Neural cell (in vitro differentiated cells): ENCODE measurements at regions not wholly inside any gene's neighbourhood (a gene's known extent, or its start where the extent isn't known, plus 50 kb on each side); places are given as distances from the start of the nearest gene placed in this dataset.

ENCODE experiments used
- H2AFZ ChIP-seq: fragments of 200-600, 300-800 bp; sonication (generic), shearing (Covaris generic); 2 replicates; pipeline ENCODE4 v1.6.0; 2014; ENCODE audit warnings: low read depth, mild to moderate bottlenecking, antibody characterized with exemption, low read length, moderate library complexity
- H3F3A ChIP-seq: fragments of 200-600 bp; shearing (Covaris generic); 2 replicates; pipeline ENCODE4 v1.6.1; 2016; ENCODE audit warnings: mild to moderate bottlenecking, moderate library complexity, mixed read lengths, antibody characterized with exemption, low read length; ENCODE audit not compliant: insufficient read depth, poor library complexity, severe bottlenecking
- H3K27ac ChIP-seq: fragments of 200-600, 300-800 bp; sonication (generic), shearing (Covaris generic); 2 replicates; pipeline ENCODE4 v1.5.1; 2014; ENCODE audit warnings: mild to moderate bottlenecking, low read length, moderate library complexity
- H3K27me3 ChIP-seq: fragments of 300-800, 200-600 bp; sonication (generic), shearing (Covaris generic); 2 replicates; pipeline ENCODE4 v1.6.0; 2014; ENCODE audit warnings: mild to moderate bottlenecking, low read depth, low read length, moderate library complexity; ENCODE audit not compliant: insufficient read depth
- H3K36me3 ChIP-seq: fragments of 300-800, 200-600 bp; sonication (generic), shearing (Covaris generic); 2 replicates; pipeline ENCODE4 v1.5.1; 2014; ENCODE audit warnings: mild to moderate bottlenecking, antibody characterized with exemption, low read length, moderate library complexity; ENCODE audit not compliant: insufficient read depth
- H3K4me2 ChIP-seq: fragments of 300-800, 200-600 bp; sonication (generic), shearing (Covaris generic); 2 replicates; pipeline ENCODE4 v1.6.0; 2014; ENCODE audit warnings: mild to moderate bottlenecking, low read length
- H3K4me3 ChIP-seq: fragments of 300-800, 200-600 bp; sonication (generic), shearing (Covaris generic); 2 replicates; pipeline ENCODE4 v1.5.1; 2014; ENCODE audit warnings: mild to moderate bottlenecking, low read length, moderate library complexity
- H3K79me2 ChIP-seq: fragments of 200-600 bp; shearing (Covaris generic); replicated peaks from 2 replicates; pipeline ENCODE4 v1.6.0; 2014; ENCODE audit warnings: mild to moderate bottlenecking, low read length, moderate library complexity; ENCODE audit not compliant: insufficient read depth
- H3K9ac ChIP-seq: fragments of 300-800, 200-600 bp; sonication (generic), shearing (Covaris generic); 2 replicates; pipeline ENCODE4 v1.6.1; 2016; ENCODE audit warnings: mild to moderate bottlenecking, low read length, mixed read lengths
- H3K9me2 ChIP-seq: fragments of 200-600 bp; shearing (Covaris generic); 2 replicates; pipeline ENCODE4 v1.6.1; 2016; ENCODE audit warnings: mild to moderate bottlenecking, low read length, mixed read lengths; ENCODE audit not compliant: insufficient read depth
- H3K9me3 ChIP-seq: fragments of 200-600, 300-800 bp; sonication (generic), shearing (Covaris generic); 2 replicates; pipeline ENCODE4 v1.6.1; 2016; ENCODE audit warnings: mild to moderate bottlenecking, mixed run types, low read length, moderate library complexity, mixed read lengths
- H4K20me1 ChIP-seq: fragments of 200-600 bp; shearing (Covaris generic); 2 replicates; pipeline ENCODE4 v1.6.1; 2016; ENCODE audit warnings: mild to moderate bottlenecking, mixed run types; ENCODE audit not compliant: insufficient read depth
- CTCF ChIP-seq: fragments of 450-650 bp; IDR thresholded peaks from 2 replicates; pipeline ENCODE4 v1.5.1; 2014; ENCODE audit warnings: antibody characterized with exemption, mild to moderate bottlenecking, moderate library complexity; ENCODE audit not compliant: poor library complexity, severe bottlenecking
- EP300 ChIP-seq: fragments of 450-650 bp; conservative IDR thresholded peaks from 2 replicates; pipeline ENCODE4 v1.6.1; 2014; ENCODE audit warnings: antibody characterized with exemption, mild to moderate bottlenecking, moderate library complexity; ENCODE audit not compliant: poor library complexity, severe bottlenecking
- EZH2 ChIP-seq: fragments of 200-600, 300-800 bp; shearing (Covaris generic), sonication (generic); IDR thresholded peaks from 2 replicates; pipeline ENCODE4 v1.6.1; 2014; ENCODE audit warnings: antibody characterized with exemption, low read length, borderline replicate concordance, mild to moderate bottlenecking; ENCODE audit not compliant: insufficient read depth, poor library complexity, severe bottlenecking
- MXI1 ChIP-seq: fragments of 450-650 bp; conservative IDR thresholded peaks from 2 replicates; pipeline ENCODE4 v1.6.1; 2014; ENCODE audit warnings: antibody characterized with exemption, mild to moderate bottlenecking; ENCODE audit not compliant: poor library complexity, severe bottlenecking
- POLR2AphosphoS5 ChIP-seq: IDR thresholded peaks from 2 replicates; pipeline ENCODE4 v1.6.1; 2012
- RAD21 ChIP-seq: fragments of 450-650 bp; conservative IDR thresholded peaks from 2 replicates; pipeline ENCODE4 v1.6.1; 2014; ENCODE audit warnings: antibody characterized with exemption, mild to moderate bottlenecking, moderate library complexity
- REST ChIP-seq: IDR thresholded peaks from 2 replicates; pipeline ENCODE4 v1.6.1; 2012; ENCODE audit warnings: borderline replicate concordance
- SMC3 ChIP-seq: fragments of 450-650 bp; conservative IDR thresholded peaks from 2 replicates; pipeline ENCODE4 v1.6.1; 2014; ENCODE audit warnings: antibody characterized with exemption, mild to moderate bottlenecking, moderate library complexity; ENCODE audit not compliant: poor library complexity
- TAF1 ChIP-seq: IDR thresholded peaks from 2 replicates; pipeline ENCODE4 v1.6.1; 2012; ENCODE audit warnings: low read depth

- no peak for TF ChIP-seq REST
Measured at GRCh38 chr10:90458571-90458970, 399.3 kb downstream of the HTR7 start (continued).

GRCh38 chr10:90461437-90462155, 396.2 kb downstream of the HTR7 start:
- H3K4me3 ChIP-seq = no peak overlapping the region
- H3K9ac ChIP-seq = no peak overlapping the region
- H3K9me2 ChIP-seq = no peaks in the 10 kb centered on the region
- no peaks in the 10 kb centered on the region for H4K20me1 ChIP-seq
- no peaks in the 10 kb centered on the region for H3K36me3 ChIP-seq
- no peak overlapping the region for H2AFZ ChIP-seq
- no peak overlapping the region for H3K4me2 ChIP-seq
- TF ChIP-seq POLR2AphosphoS5 = no peak
- no peak for TF ChIP-seq SMC3
- no peak for TF ChIP-seq TAF1
- TF ChIP-seq CTCF = no peak
- no peak for TF ChIP-seq EZH2
- no peak for TF ChIP-seq REST
- no peak for TF ChIP-seq RAD21
- TF ChIP-seq MXI1 = no peak
- TF ChIP-seq EP300 = no peak
- H3K27ac ChIP-seq = no peak overlapping the region
- H3K9me3 ChIP-seq = no peaks in the 10 kb centered on the region
- no peaks in the 10 kb centered on the region for H3K27me3 ChIP-seq
- no peaks in the 10 kb centered on the region for H3K79me2 ChIP-seq
- H3F3A ChIP-seq = no peaks in the 10 kb centered on the region
